GM12891 (cell line): ENCODE measurements at regions not wholly inside any gene's neighbourhood (a gene's known extent, or its start where the extent isn't known, plus 50 kb on each side); places are given as distances from the start of the nearest gene placed in this dataset.

Experiments used
- PAX5 ChIP-seq: IDR thresholded peaks from 2 replicates; pipeline ENCODE4 v1.6.1; 2011; ENCODE audit warnings: low read length, moderate library complexity, mild to moderate bottlenecking; ENCODE audit not compliant: insufficient read depth, severe bottlenecking
- POLR2A ChIP-seq: IDR thresholded peaks from 2 replicates; pipeline ENCODE4 v1.6.1; 2011; ENCODE audit warnings: low read depth, low read length, control low read depth
- POLR2AphosphoS5 ChIP-seq: IDR thresholded peaks from 2 replicates; pipeline ENCODE4 v1.6.1; 2011; ENCODE audit warnings: low read depth, low read length, control low read depth
- POU2F2 ChIP-seq: IDR thresholded peaks from 2 replicates; pipeline ENCODE4 v1.6.1; 2011; ENCODE audit warnings: low read depth, mild to moderate bottlenecking, control low read depth, low read length, moderate library complexity
- SPI1 ChIP-seq: IDR thresholded peaks from 2 replicates; pipeline ENCODE4 v1.6.1; 2011; ENCODE audit warnings: low read depth, low read length, control low read depth
- TAF1 ChIP-seq: IDR thresholded peaks from 2 replicates; pipeline ENCODE4 v1.6.1; 2011; ENCODE audit warnings: low read depth, low read length, control low read depth

- TF ChIP-seq SPI1 (no peak), POLR2A (no peak), TAF1 (no peak), POLR2AphosphoS5 (no peak), POU2F2 (no peak), PAX5 (no peak)
Observed at GRCh38 chr2:104736026-104736425, 117.9 kb upstream of the POU3F3 start.
